Upper lobe of right lung (tissue), 1 donor: ENCODE measurements at regions not wholly inside any gene's neighbourhood (a gene's known extent, or its start where the extent isn't known, plus 50 kb on each side); places are given as distances from the start of the nearest gene placed in this dataset.
"Not testable (repeated sequence)": the region's sequence is repeated elsewhere in the genome, so short reads cannot be mapped to it uniquely, and the experiment has no call there.

ENCODE experiments used
- ATAC-seq: fragments of 200-7000 bp; cut with Tn5 transposase; one replicate; pipeline ENCODE4 v1.9.1; 2020; ENCODE audit warnings: mild to moderate bottlenecking, moderate library complexity
- DNase-seq: peaks from one replicate; pipeline ENCODE4 v3.0.0-alpha.2; 2020
- H3K27ac ChIP-seq: fragments of 200-600 bp; one replicate; pipeline ENCODE4 v1.8.0; 2022
- H3K27me3 ChIP-seq: fragments of 200-600 bp; one replicate; pipeline ENCODE4 v1.8.0; 2022; ENCODE audit warnings: mild to moderate bottlenecking
- H3K36me3 ChIP-seq: fragments of 200-600 bp; one replicate; pipeline ENCODE4 v1.8.0; 2022
- H3K4me1 ChIP-seq: fragments of 200-600 bp; one replicate; pipeline ENCODE4 v1.8.0; 2022
- H3K4me3 ChIP-seq: fragments of 200-600 bp; one replicate; pipeline ENCODE4 v1.8.0; 2022; ENCODE audit warnings: mild to moderate bottlenecking
- H3K9me3 ChIP-seq: fragments of 200-600 bp; one replicate; pipeline ENCODE4 v1.8.0; 2022
- intact Hi-C: fragments of 100-400 bp; cut with DNase I; formaldehyde crosslinking; loops from one replicate; pipeline ENCODE4 v1.11.0; 2022
- TF ChIP-seq, protein P1 (sequence below): fragments of 200-600 bp; IDR thresholded peaks from one replicate; pipeline ENCODE4 v1.8.0; 2022; ENCODE audit warnings: antibody characterized with exemption
- donor health status: DM: no; HTN: yes; CAD: no; lungs with severe emphysema.

DNA sequence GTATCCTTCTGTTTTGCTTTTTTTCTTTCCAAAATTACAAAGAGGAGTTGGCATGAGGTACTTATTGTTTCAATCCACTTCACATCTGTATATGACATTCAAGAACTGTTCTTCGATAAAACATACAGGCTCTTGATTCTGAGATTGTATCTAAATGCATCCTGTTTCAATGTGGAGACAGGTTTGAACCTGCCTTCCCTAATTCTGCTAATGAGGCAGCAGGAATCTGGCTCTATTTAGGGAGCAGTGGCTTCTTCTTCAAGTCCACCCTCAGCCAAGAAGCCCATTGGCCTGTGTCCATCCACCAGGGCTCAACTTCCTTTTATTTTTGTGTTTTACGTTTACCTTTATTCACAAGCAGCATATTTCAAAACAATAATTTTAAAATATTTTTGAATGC lies 84.8 kb upstream of the PIK3C3 start:
- intact Hi-C loops = no loop called here
- TF ChIP-seq, protein P1, sequence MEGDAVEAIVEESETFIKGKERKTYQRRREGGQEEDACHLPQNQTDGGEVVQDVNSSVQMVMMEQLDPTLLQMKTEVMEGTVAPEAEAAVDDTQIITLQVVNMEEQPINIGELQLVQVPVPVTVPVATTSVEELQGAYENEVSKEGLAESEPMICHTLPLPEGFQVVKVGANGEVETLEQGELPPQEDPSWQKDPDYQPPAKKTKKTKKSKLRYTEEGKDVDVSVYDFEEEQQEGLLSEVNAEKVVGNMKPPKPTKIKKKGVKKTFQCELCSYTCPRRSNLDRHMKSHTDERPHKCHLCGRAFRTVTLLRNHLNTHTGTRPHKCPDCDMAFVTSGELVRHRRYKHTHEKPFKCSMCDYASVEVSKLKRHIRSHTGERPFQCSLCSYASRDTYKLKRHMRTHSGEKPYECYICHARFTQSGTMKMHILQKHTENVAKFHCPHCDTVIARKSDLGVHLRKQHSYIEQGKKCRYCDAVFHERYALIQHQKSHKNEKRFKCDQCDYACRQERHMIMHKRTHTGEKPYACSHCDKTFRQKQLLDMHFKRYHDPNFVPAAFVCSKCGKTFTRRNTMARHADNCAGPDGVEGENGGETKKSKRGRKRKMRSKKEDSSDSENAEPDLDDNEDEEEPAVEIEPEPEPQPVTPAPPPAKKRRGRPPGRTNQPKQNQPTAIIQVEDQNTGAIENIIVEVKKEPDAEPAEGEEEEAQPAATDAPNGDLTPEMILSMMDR = no peak
- no peaks in the 10 kb centered on the region for H3K4me1 ChIP-seq
- no peak for ATAC-seq
- no peak overlapping the region for H3K27ac ChIP-seq
- no peak for DNase-seq
- no peaks in the 10 kb centered on the region for H3K9me3 ChIP-seq
- no peak overlapping the region for H3K4me3 ChIP-seq
- H3K27me3 ChIP-seq = no peaks in the 10 kb centered on the region
- no peaks in the 10 kb centered on the region for H3K36me3 ChIP-seq

DNA sequence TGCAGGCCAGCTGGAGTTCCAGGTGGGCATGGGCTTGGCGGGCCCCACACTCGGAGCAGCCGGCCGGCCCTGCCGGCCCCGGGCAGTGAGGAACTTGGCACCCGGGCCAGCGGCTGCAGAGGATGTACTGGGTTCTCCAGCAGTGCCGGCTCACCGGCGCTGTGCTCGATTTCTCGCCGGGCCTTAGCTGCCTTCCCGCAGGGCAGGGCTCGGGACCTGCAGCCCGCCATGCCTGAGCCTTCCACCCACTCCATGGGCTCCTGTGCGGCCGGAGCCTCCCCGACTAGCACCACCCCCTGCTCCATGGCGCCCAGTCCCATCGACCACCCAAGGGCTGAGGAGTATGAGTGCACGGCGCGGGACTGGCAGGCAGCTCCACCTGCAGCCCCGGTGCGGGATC lies 89.2 kb upstream of the PIK3C3 start:
- DNase-seq, intact Hi-C loops: not testable (repeated sequence)

DNA sequence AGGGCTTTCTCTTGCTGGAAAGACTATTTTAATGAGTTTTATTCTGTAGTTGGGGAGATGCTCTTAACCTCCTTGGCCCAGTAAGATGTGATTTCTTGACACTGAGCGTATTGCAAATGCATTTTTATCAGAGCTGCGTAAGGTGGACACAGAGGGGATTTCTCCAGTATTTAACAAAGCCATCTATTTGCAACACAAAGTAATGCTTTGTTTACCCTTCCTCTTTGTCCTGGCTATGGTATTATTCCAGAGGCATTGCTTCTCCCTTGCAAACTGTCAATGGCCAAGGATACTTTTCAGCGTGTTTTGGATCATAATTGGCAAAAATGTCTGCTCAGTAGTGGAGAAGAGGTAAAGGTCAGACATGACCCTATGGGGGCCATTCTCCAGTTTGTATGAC lies 90.8 kb upstream of the PIK3C3 start:
- Histone ChIP-seq H3K4me1 (no peaks in the 10 kb centered on the region), H3K27ac (no peak overlapping the region), H3K27me3 (no peaks in the 10 kb centered on the region), H3K36me3 (no peaks in the 10 kb centered on the region), H3K4me3 (no peak overlapping the region), H3K9me3 (no peaks in the 10 kb centered on the region)
- TF ChIP-seq, protein P1 = no peak
- ATAC-seq (no peak), DNase-seq (no peak)
- intact Hi-C loops = no loop called here

More for the DNA sequence above, 89.2 kb upstream of the PIK3C3 start:
- not testable (repeated sequence) for H3K27ac ChIP-seq, H3K4me3 ChIP-seq, H3K9me3 ChIP-seq, H3K36me3 ChIP-seq, H3K27me3 ChIP-seq, H3K4me1 ChIP-seq, ATAC-seq

DNA sequence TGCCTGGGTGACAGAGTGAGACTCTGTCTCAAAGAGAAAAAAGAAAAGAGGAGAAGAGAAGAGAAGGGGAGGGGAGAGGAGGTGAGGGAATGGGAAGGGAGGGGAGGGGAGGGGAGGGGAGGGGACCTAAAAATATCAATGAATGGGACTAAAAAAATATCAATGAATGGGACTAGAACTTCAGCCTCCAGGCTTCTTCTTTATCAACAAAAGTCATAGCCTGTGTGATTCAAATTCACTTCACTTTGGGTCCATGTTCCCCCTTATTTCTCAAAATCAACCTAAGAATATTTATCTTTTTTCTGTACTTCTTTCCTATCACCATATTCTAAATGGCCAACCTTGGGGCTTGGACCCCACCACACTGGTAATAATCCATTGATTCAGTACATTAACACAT lies 92.1 kb upstream of the PIK3C3 start:
- no peak overlapping the region for H3K4me3 ChIP-seq
- no peaks in the 10 kb centered on the region for H3K36me3 ChIP-seq
- no peaks in the 10 kb centered on the region for H3K27me3 ChIP-seq
- H3K27ac ChIP-seq = no peak overlapping the region
- H3K9me3 ChIP-seq = no peaks in the 10 kb centered on the region
- no peak for DNase-seq
- H3K4me1 ChIP-seq = no peaks in the 10 kb centered on the region
- intact Hi-C loops = no loop called here
- TF ChIP-seq, protein P1 = no peak
- ATAC-seq = no peak

DNA sequence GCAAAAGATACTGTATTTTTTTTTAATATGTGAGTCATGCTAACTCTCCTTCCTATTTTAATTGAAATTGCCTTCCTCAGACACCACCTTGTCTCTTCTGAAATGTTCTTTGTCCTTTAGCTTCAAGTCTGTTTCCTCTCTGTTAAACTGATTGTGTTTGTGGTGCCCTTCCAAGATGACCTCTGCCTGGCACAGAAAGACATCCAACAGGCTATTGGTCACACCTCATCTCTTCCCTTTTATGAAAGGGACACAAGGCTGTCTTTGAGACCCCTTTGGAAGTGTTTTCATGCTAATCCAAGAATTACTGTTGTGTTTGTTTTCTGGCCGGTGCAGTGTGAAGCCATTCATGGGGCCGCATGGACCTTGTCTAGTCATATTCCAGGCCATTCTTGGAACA lies 94.0 kb upstream of the PIK3C3 start:
- ATAC-seq (no peak), DNase-seq (no peak)
- H3K4me3 ChIP-seq = no peak overlapping the region
- no peaks in the 10 kb centered on the region for H3K4me1 ChIP-seq
- H3K27me3 ChIP-seq = no peaks in the 10 kb centered on the region
- no peaks in the 10 kb centered on the region for H3K9me3 ChIP-seq
- intact Hi-C loops = no loop called here
- no peak overlapping the region for H3K27ac ChIP-seq
- TF ChIP-seq, protein P1 = no peak
- no peaks in the 10 kb centered on the region for H3K36me3 ChIP-seq

DNA sequence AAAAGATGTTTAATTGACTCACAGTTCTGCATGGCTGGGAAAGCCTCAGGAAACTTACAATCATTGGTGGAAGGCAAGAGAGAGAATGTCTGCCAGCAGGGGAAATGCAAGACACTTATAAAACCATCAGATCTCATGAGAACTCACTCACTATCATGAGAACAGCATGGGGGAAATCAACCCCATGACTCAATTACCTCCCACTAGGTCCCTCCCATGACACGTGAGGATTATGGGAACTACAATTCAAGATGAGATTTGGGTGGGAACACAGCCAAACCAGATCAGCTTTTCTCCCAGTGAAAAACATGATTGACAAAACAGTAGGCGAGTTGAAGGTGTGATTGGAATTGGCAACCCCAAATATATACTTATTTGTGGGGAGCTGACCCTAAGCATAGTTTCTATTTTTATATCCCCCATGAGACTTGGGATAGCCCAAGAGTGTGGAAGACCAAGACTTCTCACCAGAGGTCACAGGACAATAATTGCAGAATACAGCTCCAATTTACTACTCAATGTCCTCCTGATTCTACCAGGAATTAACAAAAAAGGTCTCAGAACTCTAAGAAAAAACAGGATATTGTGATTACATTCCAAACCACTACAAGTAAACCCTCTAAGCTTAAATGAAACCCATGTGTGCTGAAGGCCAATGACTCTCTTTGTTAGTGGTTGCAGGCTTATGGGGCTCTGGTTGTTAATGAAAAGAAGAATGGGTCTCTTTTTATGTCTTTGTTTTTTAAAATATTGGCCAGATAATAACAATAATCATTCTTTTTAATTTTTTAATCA lies 96.1 kb upstream of the PIK3C3 start:
- no peaks in the 10 kb centered on the region for H3K9me3 ChIP-seq
- H3K36me3 ChIP-seq = no peaks in the 10 kb centered on the region
- ATAC-seq = no peak
- TF ChIP-seq, protein P1 = no peak
- no peak overlapping the region for H3K4me3 ChIP-seq
- H3K27me3 ChIP-seq = no peaks in the 10 kb centered on the region
- H3K4me1 ChIP-seq = no peaks in the 10 kb centered on the region
- no peak overlapping the region for H3K27ac ChIP-seq
- no peak for DNase-seq
- intact Hi-C loops = no loop called here
